D341Med (cell line): ENCODE measurements at regions not wholly inside any gene's neighbourhood (a gene's known extent, or its start where the extent isn't known, plus 50 kb on each side); places are given as distances from the start of the nearest gene placed in this dataset.
"Not testable (repeated sequence)": the region's sequence is repeated elsewhere in the genome, so short reads cannot be mapped to it uniquely, and the experiment has no call there.

ENCODE experiments used
- DNase-seq: peaks from one replicate; pipeline ENCODE4 v3.0.0; 2012; ENCODE audit warnings: low spot score

DNA sequence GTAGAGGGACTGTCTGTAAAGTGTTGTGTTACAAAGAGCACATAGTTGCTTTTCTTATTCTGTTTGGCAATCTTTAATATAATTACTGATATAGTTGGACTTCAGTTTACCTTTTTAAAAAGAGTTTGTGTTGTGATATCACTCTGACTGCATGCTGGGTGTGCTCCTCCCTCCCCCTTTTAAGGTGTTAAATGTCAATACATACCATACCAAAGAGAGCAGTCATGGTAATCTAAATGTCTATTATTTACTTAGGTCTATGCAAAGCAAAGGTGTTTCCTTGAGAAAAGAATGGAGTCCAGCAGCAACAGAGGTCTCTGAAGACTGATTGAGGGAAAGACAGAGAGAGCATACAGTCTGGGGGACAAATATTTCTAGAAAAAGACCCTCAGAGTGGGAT lies 275.1 kb upstream of the NRP1 start:
- no peak for DNase-seq

DNA sequence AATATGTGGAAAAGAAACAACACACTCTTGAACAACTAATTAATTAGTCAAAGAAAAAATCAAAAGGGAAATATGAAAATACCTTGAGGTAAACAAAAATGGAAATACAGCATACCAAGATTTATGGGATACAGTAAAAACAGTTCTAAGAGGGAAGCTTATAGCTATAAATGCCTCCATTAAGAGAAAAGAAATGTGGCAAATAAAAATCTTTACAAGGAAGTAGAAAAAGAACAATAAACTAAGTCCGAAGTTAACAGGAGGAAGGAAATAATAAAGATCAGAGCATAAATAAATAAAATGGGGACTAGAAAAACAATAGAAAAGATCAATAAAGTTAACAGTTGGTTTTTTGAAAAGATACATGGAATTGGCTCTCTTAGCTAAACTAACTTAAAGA lies 267.8 kb upstream of the NRP1 start:
- no peak for DNase-seq

DNA sequence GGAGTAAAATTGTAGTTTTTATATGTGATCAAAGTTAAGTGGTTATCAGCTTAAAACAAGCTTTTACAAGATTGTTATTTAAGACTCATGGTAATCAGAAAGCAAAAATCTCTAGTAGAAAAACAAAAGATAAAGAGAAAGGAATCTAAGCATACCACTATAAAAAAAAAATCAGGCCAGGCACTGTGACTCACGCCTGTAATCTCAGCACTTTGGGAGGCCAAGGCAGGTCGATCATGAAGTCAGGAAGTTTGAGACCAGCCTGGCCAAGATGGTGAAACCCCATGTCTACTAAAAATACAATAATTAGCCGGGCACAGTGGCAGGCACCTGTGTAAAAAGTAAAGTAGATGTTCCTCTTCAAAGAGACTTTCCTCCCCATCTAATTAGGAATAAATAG lies 265.9 kb upstream of the NRP1 start:
- no peak for DNase-seq

DNA sequence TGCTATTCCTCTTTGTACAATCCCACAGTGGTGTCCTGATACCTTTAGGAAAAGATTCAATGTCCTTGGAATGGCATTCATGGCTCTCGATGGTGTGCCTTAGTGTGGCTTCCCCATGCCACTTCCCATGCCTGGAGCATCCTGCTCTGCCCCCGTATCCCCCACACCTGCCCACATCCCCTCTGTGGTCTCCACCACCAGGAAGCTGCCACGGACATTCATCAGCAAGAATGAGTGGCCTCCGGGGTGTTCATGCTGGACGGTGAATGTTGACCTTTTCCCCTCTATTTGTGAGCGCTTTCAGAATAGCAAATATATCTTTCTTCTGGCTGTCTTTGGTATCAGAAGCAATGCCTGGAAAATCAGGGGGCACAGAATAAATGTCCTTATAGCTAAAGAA lies 262.0 kb upstream of the NRP1 start:
- DNase-seq, result no peak

DNA sequence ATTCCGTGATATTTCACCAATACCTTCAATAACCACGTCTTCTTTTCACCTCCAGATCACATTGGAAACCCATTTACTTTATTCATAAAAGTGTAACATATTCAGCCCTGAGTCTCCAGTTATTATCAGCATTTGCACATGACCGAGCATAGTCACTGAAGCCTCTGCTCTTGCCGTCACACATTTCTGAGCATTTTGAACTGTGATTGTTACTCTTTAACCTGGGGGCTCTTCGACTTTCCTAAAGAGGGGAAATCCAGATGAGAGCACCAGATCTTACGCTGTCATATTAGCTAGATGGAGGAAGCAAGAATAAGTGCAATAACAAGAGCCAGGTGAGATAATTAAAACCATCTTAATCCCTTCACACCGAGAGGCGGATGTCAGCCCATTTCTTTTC lies 260.0 kb upstream of the NRP1 start:
- DNase-seq, result no peak

DNA sequence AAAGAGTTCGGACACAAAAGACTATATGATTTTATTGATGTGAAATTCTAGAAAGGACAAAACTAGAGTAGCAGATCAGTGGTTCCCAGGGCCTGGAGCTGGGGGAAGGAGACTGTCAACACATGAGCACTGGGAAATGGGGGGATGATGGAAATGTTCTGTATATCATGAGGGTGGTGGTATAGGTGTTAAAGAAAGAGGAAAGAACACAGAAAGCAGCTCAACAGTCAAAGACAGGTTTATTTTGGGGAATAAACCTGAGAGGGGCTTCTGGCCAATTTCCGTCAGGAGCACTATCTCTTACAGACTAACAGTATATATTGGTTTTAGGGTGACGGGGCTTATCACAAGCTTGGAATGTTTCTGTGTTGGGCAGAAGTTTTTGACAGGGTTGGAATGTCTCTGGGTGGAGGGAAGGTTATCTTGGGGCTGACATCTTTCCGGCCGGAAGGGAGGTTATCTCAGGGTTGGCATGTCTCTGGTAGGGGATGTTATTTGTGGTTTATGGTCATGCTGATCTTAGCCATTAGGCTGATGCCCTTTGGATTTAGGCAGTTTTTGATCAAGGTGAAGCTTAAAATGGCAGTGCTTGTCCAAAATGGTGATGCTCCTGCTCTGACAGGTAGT lies 254.6 kb upstream of the NRP1 start:
- no peak for DNase-seq

DNA sequence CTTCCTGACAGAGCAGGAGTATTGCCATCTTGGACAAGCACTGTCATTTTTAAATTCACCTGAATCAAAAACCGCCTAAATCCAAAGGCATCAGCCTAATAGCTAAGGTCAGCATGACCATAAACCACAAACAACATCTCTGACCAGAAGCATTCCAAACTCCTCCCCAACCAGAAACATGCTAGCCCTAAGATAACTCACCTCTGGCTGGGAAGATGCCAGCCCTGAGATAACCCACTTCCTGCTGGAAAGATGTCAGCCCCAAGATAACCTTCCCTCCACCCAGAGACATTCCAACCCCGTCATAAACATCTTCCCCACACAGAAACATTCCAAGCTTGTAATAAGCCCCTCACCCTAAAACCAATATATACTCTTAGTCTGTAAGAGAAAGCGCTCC lies 250.1 kb upstream of the NRP1 start:
- DNase-seq, result not testable (repeated sequence)

DNA sequence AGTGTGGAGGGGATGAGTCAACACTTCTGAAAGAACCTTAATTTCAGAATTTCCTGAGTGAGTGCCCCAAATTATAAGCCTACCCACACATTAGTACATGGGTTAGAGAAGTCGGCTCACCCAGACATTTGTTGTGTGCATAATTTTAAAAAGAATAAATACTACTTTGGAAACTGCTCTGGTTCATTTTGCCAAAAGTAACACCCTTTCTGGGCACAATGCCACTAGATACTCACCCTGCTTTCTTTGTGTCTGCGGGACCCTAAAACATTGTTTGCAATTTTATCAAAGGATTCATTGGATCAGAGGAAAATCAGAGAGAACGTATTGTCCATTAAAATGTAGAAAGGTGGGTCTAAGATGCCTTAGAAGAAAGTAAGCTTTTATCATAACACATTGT lies 245.5 kb upstream of the NRP1 start:
- DNase-seq, result no peak

DNA sequence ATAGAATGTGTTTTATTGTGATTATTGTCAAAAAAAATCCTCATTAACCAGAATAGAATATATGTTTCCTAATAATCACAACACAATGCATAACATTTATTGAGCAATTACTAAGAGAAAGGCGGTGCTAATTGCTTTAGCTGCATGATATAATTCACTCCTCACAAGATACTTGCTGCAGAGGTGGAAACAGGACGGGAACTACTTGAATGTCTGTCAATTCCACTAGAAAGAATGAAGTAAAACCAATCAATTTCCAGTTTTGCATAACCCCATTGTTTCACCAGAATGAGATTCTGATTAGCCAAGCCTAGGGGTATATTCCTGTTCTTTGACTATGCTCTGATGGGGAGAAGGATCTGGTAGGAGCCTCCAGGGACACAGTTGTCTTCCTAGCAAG lies 239.1 kb upstream of the NRP1 start:
- no peak for DNase-seq

DNA sequence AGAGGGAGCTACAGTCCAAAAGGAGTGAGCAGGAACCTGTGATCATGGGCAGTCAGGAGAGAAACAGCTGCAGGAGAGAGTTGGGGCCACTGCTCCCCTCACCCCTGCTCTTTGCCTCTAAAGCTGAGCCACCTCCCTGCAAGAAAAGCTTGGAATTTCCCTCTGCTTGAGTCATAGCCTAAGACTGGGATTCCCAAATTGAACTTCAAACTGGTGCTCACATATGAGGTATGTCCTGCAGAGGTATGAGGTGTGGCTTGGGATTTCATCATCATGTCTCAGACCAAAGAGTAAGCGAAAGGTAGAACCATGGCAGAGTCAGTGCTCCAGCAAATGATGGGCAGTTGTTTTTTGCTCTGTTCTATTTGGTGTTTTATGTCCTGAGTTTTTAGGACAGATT lies 237.1 kb upstream of the NRP1 start:
- DNase-seq, result no peak

DNA sequence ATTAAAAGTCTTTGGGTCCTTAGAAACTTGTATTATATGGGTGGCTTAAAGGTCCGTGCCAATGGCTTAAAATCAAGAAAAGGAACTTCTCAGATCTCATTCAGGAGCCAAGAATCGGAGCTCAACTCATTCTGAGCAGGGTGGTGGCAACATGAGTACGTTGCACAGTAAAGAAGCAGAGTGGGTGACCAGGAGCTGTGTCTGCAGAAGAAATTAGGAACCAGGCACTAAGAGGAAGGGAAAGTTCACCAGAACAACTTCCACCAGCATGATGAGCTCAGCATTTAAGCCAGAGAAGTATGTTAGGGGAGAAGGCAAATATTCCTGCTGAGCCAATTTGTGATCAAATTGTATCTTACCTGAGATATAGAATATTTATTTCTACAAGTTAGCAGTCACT lies 236.0 kb upstream of the NRP1 start:
- DNase-seq, result no peak

DNA sequence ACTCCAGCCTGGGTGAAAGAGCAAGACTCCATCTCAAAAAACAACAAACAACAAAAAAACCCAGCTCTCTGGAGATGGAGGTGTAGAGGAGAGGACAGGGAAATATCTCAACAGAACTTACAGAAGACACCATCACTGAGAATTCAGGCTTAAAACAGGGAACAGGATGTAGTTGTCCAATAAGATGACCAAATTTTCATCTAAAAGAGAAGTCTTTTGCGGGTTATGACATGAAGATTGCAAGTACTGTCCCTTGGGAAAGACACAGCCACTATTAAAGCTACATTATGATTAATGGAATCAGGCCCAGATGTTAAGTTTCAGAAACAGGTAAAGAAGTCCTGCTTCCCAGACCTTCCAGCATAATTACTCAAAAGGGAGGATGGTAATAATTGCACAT lies 235.2 kb upstream of the NRP1 start:
- DNase-seq, result no peak

DNA sequence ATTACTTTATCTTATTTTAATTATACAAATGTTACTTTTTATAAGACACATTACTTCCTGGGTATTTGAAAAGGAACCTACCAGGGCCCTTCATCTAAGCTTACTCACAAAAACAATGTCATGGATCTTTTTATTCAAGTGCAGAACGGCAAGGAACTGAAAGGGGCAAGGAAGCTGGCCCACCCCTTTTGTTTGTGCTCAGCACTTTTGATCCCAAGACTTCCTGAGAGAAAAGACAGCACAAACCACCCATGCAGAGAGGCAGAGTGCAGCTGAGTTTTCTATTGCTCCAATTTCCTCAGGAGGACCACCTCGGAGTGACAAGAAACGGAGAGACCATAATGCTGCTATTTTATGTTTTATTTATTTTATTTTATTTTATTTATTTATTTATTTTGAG lies 232.0 kb upstream of the NRP1 start:
- no peak for DNase-seq

DNA sequence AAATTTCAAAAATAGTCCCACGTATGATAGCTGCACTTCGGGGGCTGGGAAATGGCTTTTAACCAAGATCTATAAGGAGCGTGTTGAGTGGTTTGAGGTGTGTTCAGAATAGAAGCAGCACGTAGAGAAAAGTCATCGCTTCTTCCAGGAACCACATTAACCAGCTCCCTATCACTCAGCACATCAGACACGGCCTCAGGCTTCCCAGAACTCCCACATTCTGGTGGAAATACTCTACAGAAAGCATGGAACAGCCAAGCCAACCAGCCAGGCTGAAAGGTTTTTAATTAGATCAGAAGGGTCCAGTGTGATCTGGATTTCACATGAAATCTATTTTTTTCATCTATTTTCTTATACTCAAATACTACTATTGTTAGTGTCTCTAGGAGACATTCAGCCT lies 231.5 kb upstream of the NRP1 start:
- no peak for DNase-seq

DNA sequence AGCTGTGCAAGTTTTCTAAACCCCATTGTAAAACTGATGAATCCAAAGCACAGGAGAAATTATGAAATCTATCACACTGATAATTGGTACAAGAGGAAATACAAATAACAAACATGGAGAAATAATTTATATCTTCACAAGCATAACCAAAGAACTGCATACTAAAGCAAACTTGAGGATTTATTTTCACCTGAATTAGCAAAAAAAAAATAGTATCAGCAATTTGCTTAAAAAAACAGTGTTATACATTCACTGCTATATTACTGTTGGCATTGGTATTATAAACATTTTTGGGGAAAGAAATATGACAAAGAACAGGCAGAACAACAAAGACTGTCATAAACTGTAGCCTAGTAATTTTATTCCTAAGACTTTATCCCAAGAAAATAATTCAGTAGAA lies 230.8 kb upstream of the NRP1 start:
- no peak for DNase-seq

DNA sequence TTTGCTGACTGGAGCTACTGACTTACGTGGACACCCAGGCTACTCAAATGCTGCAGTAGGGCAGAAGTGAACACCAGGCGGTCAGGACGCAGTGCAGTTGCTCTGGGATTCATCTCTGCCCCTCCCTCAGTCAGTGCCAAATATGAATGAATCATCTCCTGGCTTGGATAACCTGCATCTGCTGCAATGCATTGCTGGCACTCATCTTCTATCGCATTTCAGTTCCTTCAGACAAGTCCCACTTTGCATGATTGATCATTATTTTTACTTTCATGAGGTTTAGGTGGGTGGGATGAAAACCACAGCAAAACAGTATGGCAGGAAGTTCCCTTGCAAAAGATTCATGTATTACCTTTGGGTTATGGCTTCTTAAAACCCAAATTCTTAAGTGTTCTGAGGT lies 224.6 kb upstream of the NRP1 start:
- DNase-seq, result no peak

DNA sequence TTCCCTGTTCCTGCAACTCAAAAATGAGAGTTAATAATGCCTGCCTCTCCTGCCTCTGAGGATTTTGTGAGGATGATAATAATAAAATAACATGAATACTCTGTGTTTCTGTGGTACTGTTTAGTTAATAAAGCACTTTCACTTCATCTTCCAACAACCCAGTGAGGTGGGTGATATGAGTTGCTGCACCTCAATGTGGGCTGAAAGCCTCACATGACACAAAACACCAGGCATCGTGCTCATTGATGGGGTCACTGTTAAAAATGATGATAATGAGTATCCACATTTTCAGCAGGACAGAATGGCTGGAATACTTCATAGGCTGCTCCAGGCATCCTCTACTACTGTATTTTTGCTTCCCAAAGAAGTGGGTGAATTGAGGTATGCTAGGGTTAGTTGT lies 222.8 kb upstream of the NRP1 start:
- no peak for DNase-seq

DNA sequence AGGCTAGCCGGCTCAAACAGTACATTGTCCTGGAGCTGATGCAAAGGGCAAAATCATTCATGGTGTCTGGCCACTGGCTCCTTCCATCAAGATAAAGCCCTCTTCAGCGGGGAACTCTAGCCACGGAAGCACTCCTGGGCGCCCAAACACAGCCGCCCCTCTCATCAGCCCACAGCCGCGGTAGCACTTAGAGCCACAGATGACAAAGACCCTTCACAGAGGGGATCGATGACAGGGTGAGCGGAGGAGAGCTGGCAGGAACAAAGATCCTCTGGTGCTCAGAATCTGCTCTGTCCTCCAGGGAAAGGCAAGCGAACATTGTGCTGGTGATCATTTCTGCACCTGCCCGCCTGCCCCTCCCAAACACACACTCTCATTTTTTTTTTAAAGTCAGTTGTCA lies 222.2 kb upstream of the NRP1 start:
- no peak for DNase-seq

DNA sequence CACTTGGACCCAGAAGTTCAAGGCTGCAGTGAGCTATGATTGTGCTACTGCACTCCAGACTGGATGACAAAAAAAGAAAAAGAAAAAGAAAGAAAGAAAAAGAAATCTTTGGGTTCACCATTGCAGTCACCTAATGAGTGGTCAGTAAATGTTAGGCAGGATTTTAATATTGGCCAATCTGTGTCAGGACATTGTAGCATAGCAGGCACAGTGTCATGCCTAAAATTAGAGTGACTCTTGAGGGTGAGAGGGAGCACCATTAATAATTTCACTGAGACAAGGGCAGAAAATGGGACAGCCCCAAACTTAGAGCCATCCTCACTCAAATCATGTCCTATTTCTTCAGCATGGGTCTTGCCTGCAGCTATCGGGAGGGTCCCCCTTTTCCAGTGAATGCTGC lies 221.6 kb upstream of the NRP1 start:
- no peak for DNase-seq

DNA sequence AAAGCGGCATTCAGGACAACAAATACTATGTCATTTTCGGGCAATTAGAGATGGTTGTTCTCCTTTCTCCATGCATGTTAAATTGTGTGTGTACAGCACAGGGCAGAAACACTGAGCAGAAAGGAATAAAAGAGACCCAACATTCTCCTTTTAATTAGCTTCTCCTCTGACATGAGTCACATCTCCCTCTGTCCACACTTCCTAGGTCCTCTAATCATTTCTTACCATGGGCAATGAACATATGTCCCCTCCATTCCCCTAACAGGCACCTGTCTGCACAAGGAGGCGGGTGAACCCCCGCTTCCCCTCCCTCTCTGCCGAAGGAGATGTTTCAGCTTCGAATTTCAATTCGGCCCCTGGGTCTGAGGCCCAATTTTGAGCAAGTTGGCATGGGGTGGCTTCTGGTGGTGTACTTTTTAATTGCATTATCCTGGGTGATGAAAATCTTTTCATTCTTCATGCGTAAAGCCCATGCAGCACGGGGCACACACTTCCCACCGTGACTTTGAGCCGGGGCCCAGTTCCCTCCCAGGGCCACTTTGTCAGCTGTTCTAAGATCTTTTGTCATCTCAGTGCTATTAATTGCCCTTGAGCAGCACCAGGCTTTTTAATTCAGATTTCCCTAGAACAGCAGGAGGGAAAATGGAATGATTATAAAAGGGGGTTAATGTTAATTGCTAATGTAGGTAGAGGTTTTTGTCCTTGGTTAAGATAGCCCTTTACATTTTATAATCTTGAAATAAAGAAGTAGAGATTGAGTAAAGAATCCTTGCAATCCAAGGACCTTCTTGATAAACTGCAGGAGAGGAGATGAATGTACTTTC lies 219.5 kb upstream of the NRP1 start:
- no peak for DNase-seq

DNA sequence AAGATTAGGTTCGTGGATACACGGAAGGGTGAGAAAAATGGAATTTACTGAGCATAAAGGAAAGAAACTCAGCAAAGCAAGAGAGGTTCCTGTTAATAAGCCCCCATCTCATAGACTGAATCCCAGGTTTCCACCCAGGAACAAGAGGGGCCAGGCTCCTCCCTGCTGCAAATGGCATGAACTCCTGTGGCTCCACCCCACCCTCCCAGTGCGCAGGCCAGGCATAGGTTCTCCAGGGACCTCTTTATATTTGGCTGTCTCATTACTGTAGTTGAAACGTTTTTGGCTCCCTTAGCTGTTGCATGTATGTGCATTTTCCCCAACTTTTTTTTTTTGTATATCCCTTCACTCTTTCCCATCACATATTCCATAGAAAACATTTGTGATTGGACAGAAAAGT lies 217.8 kb upstream of the NRP1 start:
- DNase-seq, result no peak

DNA sequence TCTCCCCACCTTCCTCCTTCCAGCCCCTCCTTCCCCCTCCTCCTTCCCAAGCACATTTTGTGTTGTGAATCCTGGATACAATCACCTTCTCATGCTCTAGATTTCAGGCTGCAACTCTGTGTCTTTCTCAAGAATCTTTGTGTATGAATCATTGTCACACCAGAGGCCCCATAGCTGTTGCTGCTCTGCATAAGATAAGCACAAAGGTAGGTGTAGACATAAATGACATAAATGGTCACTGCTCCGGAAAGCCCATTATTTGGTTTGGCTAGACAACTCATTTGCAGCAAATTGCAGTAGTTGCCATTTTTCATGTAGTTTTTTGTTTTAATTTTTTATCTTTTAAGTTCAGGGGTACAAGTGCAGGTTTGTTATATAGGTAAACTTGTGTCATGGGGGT lies 216.3 kb upstream of the NRP1 start:
- DNase-seq, result no peak

DNA sequence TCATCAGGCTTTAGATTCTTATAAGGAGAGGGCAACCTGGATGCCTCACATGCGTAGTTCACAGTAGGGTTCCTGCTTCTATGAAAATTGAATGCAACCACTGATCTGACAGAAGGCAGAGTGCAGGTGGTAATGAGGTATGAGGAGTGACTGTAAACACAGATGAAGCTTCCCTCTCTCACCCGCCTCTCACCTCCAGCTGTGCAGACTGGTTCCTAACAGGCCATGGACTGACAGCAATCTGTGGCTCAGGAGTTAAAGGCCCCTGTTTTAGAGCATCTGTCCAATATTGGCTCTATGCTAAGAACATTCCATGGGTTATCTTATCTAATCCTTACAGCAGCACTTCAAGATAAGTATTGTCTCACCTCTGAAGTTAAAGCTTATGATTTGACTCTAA lies 213.5 kb upstream of the NRP1 start:
- no peak for DNase-seq

DNA sequence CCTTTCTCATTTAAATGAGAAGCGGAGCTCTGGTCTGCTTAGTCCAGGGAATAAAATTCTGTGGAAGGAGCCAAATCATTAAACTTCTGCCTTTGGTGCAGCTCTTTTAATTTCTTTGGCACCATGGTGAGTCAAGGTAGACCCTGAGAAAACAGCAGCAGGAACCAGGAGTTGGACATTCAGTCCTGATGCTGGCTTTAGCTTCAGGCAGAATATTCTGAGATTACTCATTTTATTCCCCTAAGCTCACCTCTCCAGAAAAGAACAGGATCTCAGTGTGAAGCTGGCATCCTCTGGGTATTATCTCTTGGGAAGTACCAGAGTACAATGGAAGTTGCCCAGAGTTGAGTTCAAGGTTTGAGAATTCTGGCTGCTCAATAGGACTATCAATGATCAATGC lies 211.6 kb upstream of the NRP1 start:
- DNase-seq, result no peak
